HG03439 (cell line): ENCODE measurements at regions not wholly inside any gene's neighbourhood (a gene's known extent, or its start where the extent isn't known, plus 50 kb on each side); places are given as distances from the start of the nearest gene placed in this dataset.
A peak's percentile ranks its signal among the peaks of the same experiment; 100 is the strongest.

Experiments used
- ATAC-seq: cut with Tn5 transposase; IDR thresholded peaks from one replicate; pipeline ENCODE4 v1.9.1; 2021; ENCODE audit warnings: mild to moderate bottlenecking, moderate library complexity; ENCODE audit not compliant: unreplicated experiment

DNA sequence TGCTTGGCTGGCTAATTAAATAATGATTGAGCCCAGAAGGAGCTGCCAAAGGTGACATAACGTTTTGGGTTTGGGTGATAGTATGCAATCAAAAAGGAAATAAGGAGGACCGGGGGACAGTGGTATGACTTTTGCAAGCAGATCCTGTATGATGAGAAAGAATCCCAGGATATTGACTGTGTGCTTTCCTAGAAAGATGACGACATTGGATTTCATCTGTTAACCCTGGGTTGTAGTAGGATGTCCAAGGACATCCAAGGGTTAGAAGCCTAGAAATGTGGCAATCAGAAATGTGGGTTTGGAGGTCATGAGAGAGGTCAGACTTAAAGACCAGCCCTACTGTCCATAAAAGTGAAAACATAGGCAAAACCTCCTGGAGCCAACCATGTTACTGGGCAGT lies 50.3 kb upstream of the HMHB1 start:
- ATAC-seq, result no peak

DNA sequence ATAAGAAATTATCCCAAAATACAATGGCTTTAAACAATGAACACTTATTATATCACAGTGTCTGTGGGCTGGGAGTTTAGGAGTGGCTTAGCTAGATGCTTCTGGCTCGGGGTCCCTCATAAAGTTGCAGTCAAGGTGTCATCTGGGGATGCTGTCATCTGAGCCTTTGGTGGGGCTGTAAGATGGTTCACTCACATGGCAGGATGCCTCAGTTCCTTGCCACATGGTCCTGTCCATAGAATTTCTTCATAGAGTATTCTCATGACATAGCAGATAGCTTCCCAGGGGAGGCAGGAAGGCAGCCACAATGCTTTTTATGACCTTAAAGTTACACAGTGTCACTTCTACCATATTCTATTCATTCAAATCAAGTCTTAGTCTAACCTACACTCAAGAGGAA lies 51.2 kb upstream of the HMHB1 start:
- ATAC-seq, result no peak

GRCh38 chr5:143760131-143760505 lies 51.8 kb upstream of the HMHB1 start:
- peak; percentile 56 for ATAC-seq

DNA sequence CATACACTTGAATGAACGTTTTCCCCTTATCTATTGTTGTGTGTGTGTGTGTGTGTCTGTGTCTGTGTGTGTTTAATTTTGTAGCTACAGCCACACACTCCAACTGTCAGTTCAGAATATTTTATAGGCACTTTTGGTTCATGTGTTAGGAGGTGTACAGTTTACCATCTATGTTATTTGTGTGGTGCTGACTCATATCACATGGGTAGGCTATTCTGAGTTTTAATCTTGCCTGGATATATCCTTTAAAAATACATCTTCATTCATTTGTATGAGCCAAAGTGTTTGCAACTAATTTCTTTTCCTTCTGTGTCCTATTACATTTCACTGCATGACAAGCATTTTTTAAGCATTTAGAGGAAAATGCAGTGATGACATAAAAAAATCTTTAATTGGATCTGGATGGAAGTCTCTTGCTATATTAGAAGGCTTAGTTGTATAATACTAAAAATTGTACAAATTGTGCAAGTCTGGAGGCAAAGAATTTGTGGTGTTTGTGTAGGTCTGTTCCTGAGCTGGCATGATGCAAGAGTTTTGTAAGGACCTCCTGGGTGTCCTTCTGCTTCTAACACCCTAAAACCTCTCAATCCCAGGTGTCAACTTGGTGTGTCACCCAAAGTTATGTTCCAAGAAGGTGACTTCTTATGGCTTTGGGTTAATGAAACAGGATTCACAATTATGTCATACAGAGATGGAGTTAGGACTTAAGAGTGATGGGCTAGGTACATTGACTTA lies 52.4 kb upstream of the HMHB1 start:
- no peak for ATAC-seq

DNA sequence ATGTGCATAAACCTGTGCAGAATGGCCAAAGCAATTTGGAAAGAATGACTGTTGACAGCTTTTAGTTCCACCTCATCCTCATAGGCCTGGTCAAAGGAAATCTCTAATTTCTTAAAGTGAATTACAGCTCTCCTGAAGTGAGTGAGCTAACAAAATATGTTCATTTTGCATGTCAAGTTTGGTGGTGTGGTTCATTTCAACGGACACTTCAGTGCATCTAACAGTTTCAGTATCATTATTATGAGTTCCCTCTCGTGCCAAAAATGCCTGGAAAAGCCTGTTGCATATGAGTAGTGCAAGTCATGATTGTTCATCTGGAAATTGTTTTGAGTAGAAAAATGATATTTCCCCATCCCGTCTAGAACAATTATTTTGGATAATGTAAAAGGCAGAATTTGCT lies 53.2 kb upstream of the HMHB1 start:
- ATAC-seq, result peak; percentile 70

DNA sequence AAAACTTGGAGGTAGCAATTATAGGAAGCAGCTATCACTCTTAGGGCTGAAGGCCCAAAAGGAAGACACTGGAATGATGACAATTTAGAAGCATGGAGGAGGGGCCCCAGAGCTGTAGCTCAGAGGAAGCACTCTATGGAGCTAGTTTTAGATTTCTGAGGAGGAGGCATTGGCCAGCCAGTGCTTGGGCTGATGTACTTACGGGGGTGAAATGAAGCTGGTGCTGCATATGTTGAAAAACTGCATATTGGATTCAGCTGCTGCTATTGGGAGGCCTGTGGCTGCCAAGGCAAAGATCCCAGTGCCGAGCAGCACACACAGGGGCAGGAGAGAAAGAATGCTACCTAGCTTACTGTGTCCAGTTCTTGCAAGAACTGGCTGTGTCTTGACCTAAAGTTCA lies 53.9 kb upstream of the HMHB1 start:
- no peak for ATAC-seq

GRCh38 chr5:143757116-143757515 lies 54.8 kb upstream of the HMHB1 start:
- ATAC-seq, result no peak

DNA sequence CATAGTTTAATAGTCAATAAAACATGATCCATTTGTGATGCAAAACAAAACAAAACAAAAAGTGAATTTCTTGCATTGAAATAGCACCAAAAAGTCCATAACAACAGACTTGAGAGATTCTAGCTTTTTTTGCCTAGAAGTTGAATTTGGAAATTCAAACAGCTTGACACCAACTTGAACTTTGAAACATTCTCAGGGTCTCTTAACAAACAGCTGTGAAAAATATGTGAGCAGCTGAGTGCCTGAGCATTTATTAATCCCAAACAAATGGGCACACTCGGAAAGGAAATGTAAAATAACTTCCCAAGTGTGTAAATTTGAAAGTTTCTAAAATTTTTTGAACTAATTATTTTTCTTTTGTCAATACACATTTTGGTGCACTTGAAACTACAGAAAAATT lies 56.0 kb upstream of the HMHB1 start:
- ATAC-seq, result no peak

GRCh38 chr5:143752165-143752850 lies 59.7 kb upstream of the HMHB1 start:
- no peak for ATAC-seq

DNA sequence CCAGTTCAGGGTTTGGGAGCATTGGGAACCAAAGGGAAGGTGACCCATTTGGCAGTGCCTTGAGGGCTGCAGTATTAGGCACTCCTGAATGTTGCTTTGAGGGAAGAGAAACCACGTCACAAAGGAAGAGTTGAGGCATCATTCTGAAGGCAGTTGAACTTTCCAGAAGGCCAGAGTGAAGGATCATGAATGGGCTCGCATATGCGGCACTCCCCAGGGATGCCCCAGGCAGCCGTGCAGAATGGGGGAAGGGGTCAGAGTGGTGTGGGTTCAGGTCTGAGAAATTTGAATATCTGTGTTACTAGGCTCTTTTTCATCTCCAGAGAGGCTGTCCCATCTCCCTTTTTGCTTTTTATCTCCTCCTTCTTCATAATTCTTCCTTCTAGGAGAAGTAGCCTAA lies 60.6 kb upstream of the HMHB1 start:
- ATAC-seq, result no peak

GRCh38 chr5:143749581-143750205 lies 62.3 kb upstream of the HMHB1 start:
- no peak for ATAC-seq

GRCh38 chr5:143748516-143748915 lies 63.4 kb upstream of the HMHB1 start:
- no peak for ATAC-seq

DNA sequence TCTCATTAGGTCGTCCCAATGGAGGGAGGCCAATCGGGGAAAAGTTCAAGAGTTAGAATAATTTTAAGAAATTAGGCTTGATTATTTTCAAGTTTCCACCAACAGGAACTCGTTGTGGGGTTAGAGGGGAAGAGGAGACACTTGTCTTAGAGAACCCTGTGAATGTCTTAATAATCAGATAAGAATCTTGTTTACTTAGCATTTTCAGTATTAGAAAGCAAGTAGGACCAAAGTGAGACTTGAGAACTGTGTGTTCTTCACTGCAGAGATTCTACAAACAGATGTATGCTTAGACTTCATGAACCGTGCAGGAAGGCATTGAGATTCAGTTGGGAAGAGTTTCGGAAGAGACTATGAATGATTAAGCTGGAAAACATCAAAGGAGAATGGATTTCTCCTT lies 69.0 kb upstream of the HMHB1 start:
- no peak for ATAC-seq

- ATAC-seq, result no peak
Observed at GRCh38 chr5:143741421-143741820, 70.5 kb upstream of the HMHB1 start.

DNA sequence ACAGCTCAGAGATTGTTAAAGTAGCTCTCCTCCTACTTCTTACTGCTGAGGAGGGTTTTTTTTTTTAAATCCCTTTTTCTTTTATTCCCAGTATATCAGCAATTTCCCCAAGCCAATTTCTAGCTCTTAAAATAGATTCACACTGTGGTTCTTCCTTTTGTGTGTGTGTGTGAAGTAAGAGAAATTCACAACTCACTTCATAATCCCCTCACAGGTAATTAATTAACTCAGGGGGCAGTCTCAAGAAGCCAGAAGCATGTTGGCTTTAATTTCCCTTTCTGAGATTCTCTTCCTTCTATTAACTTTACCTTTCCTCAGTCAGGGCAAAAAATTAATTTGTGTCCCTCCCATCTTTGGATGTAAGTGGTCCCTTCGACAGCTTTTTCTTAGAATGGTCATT lies 71.0 kb upstream of the HMHB1 start:
- ATAC-seq, result no peak

- no peak for ATAC-seq
Observed at GRCh38 chr5:143739746-143740145, 72.2 kb upstream of the HMHB1 start.

DNA sequence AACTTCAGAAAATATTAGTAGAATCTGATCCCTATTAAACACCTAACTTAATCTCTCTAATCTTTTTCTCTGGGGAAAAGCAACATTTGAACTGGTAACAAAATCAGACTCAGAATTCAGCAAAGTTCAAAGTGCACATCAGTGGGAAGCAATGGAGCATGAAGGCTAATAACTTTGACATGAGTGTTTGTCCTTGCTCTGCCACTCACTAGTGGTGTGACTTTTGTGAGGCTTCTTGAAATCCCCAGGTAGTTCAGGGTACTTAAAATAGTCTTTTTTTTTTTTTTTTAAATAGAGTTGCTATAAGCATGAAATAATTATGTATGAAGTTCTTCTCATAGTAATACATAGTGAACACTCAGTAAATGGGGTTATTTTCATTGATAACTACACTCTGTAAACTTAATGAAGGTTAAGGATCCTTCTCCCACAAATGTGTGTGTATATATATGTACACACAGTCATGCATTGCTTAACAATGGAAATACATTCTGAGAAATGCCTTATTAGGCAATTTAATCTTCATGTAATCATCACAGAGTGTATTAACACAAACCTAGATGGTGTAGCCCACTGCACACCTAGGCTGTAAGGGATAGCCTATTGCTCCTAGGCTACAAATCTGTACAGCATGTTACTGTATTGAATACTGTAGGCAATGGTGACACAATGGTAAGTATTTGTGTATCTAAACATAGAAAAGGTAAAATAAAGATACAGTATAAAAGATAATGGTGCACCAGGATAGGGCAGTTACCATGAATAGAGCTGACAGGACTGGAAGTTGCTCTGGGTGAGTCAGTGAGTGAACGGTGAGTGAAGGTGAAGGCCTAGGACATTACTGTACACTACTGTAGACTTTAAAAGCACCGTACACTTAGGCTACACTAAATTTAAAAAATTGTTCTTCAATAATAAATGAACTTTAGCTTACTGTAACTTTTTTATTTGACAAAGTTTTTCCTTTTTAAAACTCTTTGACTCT lies 73.3 kb upstream of the HMHB1 start:
- no peak for ATAC-seq

- no peak for ATAC-seq
Observed at GRCh38 chr5:143737062-143737461, 74.9 kb upstream of the HMHB1 start.

GRCh38 chr5:143734456-143734780 lies 77.5 kb upstream of the HMHB1 start:
- ATAC-seq, result no peak

- ATAC-seq, result no peak
Observed at GRCh38 chr5:143733665-143734455, 78.1 kb upstream of the HMHB1 start.
